ENCODE measurements at regions not wholly inside any gene's neighbourhood (a gene's known extent, or its start where the extent isn't known, plus 50 kb on each side); places are given as distances from the start of the nearest gene placed in this dataset.

DNA sequence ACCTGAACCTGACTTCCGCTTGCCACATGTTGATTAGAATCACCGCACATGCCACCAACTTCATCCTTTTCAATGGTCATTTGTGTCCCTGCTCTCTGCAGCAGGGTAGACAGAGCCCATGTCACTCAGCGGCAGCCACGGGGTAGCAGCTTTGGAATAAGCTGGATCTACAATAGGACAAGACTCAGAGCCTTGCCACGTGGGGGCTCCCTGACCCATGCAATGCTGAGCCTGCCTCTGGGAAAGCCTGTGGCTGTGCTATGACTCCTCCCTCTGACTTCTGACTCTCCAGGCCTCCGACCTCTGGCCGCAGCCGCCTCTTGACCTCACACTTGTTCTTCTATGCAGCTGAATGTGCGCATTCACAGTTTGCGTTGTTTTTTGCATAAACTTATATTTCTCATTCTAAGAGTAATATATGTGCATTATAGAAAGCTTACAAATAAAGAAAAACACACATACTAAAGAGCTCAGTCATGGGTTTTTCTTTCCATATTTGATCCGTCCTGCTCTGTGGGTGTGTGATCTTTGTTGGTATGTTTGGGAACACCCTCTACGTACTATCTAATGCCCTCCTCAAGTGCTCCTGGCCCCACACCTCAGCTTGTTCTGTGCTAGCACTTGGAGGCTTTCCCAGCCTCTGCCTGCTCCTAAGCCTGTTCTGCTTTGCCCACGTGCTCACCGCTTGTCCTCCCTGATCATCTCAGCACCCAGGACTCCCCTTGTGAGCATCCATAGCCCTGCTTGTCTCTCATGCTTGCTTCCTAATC, 198.0 kb upstream of the MKI67 start:
- no peak for TF ChIP-seq CTCF (IDR thresholded peaks at IDR 0.05; ENCODE audit: low read depth, low read length)
- DNase-seq (ENCODE audit: low read depth in 2 of 2): no peak
- no peak overlapping the region for H3K4me3 ChIP-seq (replicated peaks in 1 of 2; ENCODE audit: low read depth in 2 of 2, low read length in 2 of 2)

DNA sequence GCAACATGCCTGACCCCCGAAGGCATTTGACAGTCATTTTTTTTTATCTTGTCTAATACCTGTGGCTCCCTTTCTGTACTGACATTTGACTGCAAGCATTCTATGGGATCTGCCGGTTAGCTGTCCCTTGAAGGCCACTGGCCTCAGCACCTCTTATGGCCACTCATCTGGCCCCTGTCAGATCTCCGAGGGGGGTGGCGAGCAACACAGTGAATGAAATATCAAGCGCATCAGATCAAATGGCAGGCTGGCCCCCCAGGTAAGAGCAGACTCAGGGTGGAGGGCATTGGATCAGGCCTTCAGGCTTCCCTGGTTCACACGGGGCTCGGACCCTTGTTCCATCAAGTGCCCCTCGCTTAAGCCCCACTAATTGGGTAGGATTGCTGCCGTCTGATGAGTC, 199.6 kb upstream of the MKI67 start:
- DNase-seq (ENCODE audit: low read depth in 2 of 2): no peak
- H3K4me3 ChIP-seq (replicated peaks in 1 of 2; ENCODE audit: low read depth in 2 of 2, low read length in 2 of 2): no peak overlapping the region
- TF ChIP-seq CTCF (IDR thresholded peaks at IDR 0.05; ENCODE audit: low read depth, low read length): no peak

- no peak overlapping the region for H3K4me3 ChIP-seq (replicated peaks in 1 of 2; ENCODE audit: low read depth in 2 of 2, low read length in 2 of 2)
- DNase-seq (ENCODE audit: low read depth in 2 of 2): no peak
- TF ChIP-seq CTCF (IDR thresholded peaks at IDR 0.05; ENCODE audit: low read depth, low read length): no peak
These were observed 200.0 kb upstream of the MKI67 start for GRCh38 chr10:128326251-128326650.

GRCh38 chr10:128326851-128327250, 200.6 kb upstream of the MKI67 start:
- no peak for DNase-seq (ENCODE audit: low read depth in 2 of 2)
- H3K4me3 ChIP-seq (replicated peaks in 1 of 2; ENCODE audit: low read depth in 2 of 2, low read length in 2 of 2): no peak overlapping the region
- TF ChIP-seq CTCF (IDR thresholded peaks at IDR 0.05; ENCODE audit: low read depth, low read length): no peak

GRCh38 chr10:128336401-128336800, 210.2 kb upstream of the MKI67 start:
- TF ChIP-seq CTCF (IDR thresholded peaks at IDR 0.05; ENCODE audit: low read depth, low read length): no peak
- DNase-seq (ENCODE audit: low read depth in 2 of 2): no peak
- no peak overlapping the region for H3K4me3 ChIP-seq (replicated peaks in 1 of 2; ENCODE audit: low read depth in 2 of 2, low read length in 2 of 2)

DNA sequence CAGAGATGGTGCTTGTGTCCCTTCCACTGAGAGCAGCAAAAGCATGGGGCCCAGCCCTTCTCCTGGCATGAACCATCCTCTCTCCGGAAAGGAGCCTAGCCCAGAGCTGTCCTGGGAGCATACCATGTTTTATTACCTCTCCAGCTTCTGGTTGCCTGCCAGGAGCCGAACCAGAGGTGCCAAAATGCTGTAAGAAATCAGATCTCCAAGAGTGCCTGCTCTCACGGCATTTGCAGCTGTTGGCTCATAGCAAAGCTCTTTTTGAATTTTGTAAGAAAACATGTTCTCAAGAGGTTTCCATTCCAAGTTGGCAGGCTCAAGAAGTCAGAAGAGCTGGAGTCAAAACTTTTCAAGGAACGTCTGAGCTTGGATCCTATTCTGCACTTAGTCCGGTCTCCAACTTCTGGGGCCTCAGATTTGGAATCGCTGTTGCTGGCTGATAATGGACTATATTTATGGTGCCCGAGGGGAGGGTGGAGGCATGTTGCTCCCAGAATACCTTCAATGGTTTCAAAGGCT, 211.7 kb upstream of the MKI67 start:
- DNase-seq (ENCODE audit: low read depth in 2 of 2): no peak
- TF ChIP-seq CTCF (IDR thresholded peaks at IDR 0.05; ENCODE audit: low read depth, low read length): no peak
- H3K4me3 ChIP-seq (replicated peaks in 1 of 2; ENCODE audit: low read depth in 2 of 2, low read length in 2 of 2): no peak overlapping the region
